ENCODE measurements at regions not wholly inside any gene's neighbourhood (a gene's known extent, or its start where the extent isn't known, plus 50 kb on each side); places are given as distances from the start of the nearest gene placed in this dataset.

- TF ChIP-seq, protein P1, sequence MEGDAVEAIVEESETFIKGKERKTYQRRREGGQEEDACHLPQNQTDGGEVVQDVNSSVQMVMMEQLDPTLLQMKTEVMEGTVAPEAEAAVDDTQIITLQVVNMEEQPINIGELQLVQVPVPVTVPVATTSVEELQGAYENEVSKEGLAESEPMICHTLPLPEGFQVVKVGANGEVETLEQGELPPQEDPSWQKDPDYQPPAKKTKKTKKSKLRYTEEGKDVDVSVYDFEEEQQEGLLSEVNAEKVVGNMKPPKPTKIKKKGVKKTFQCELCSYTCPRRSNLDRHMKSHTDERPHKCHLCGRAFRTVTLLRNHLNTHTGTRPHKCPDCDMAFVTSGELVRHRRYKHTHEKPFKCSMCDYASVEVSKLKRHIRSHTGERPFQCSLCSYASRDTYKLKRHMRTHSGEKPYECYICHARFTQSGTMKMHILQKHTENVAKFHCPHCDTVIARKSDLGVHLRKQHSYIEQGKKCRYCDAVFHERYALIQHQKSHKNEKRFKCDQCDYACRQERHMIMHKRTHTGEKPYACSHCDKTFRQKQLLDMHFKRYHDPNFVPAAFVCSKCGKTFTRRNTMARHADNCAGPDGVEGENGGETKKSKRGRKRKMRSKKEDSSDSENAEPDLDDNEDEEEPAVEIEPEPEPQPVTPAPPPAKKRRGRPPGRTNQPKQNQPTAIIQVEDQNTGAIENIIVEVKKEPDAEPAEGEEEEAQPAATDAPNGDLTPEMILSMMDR (optimal IDR thresholded peaks at IDR 0.05 in 1 of 3, IDR thresholded peaks at IDR 0.05 in 1 of 3, conservative IDR thresholded peaks at IDR 0.05 in 1 of 3; ENCODE audit: extremely low read depth in 1 of 3, insufficient read depth in 2 of 3, low read length in 3 of 3), result no peak
- TF ChIP-seq EZH2 (IDR thresholded peaks at IDR 0.05; ENCODE audit: low read length), result no peak
These were observed 58.2 kb upstream of the PRR16 start for GRCh38 chr5:120405923-120406322.
